ENCODE measurements at regions not wholly inside any gene's neighbourhood (a gene's known extent, or its start where the extent isn't known, plus 50 kb on each side); places are given as distances from the start of the nearest gene placed in this dataset.

GRCh38 chr6:8794420-8794819, 359.1 kb upstream of the SLC35B3 start:
- TF ChIP-seq, protein P1, sequence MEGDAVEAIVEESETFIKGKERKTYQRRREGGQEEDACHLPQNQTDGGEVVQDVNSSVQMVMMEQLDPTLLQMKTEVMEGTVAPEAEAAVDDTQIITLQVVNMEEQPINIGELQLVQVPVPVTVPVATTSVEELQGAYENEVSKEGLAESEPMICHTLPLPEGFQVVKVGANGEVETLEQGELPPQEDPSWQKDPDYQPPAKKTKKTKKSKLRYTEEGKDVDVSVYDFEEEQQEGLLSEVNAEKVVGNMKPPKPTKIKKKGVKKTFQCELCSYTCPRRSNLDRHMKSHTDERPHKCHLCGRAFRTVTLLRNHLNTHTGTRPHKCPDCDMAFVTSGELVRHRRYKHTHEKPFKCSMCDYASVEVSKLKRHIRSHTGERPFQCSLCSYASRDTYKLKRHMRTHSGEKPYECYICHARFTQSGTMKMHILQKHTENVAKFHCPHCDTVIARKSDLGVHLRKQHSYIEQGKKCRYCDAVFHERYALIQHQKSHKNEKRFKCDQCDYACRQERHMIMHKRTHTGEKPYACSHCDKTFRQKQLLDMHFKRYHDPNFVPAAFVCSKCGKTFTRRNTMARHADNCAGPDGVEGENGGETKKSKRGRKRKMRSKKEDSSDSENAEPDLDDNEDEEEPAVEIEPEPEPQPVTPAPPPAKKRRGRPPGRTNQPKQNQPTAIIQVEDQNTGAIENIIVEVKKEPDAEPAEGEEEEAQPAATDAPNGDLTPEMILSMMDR (IDR thresholded peaks at IDR 0.05; ENCODE audit: low read depth, low read length, missing control alignments), result no peak

DNA sequence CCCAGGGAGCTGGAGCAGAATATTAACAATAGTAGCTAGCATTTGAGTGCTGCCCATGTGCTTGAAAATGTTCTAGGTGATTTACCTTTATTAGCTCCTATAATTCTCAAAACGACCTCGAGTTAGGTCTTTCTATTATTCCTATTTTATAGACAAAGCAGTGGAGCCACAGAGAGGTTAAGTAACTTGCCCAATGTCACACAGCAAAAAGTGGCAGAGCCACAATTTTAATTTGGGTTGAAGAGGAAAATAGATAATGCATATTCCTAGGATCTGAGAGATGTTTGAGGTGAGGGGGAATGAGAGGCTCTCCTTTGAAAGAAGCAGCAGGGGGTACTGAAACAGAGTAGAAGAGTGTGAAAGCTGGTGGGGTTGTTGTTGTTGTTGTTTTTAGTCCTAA, 354.5 kb upstream of the SLC35B3 start:
- TF ChIP-seq, protein P1 (IDR thresholded peaks at IDR 0.05; ENCODE audit: low read depth, low read length, missing control alignments), result no peak
- no peak overlapping the region for H3K4me3 ChIP-seq (replicated peaks; ENCODE audit: low read depth, low read length)
- DNase-seq (ENCODE audit: extremely low read depth, low read depth), result no peak

More at GRCh38 chr6:8794420-8794819, 359.1 kb upstream of the SLC35B3 start:
- no peak overlapping the region for H3K4me3 ChIP-seq (replicated peaks; ENCODE audit: low read depth, low read length)
- DNase-seq (ENCODE audit: extremely low read depth, low read depth), result no peak

DNA sequence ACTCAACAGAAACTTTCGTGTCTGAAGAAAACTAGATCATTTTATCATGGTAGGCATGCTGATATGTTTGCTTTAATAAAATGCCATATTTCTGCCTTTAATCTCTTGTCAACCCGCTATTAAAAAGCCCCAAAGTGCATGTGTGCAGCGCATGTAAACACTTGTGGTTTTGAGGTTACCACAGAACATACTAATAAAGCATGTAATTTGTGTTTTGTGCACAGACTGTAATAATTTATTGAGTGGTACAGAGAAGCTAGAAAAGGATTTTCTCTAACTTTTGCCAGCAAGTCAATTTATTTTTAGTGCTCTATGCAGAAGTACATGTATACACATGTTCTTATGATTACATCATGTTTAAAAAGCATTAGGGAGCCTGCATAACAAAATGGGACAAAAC, 349.9 kb upstream of the SLC35B3 start:
- no peak overlapping the region for H3K4me3 ChIP-seq (replicated peaks; ENCODE audit: low read depth, low read length)
- TF ChIP-seq, protein P1 (IDR thresholded peaks at IDR 0.05; ENCODE audit: low read depth, low read length, missing control alignments), result no peak
- no peak for DNase-seq (ENCODE audit: extremely low read depth, low read depth)

- no peak for DNase-seq (ENCODE audit: extremely low read depth, low read depth)
- TF ChIP-seq, protein P1 (IDR thresholded peaks at IDR 0.05; ENCODE audit: low read depth, low read length, missing control alignments), result no peak
Measured at GRCh38 chr6:8783191-8783590, 347.8 kb upstream of the SLC35B3 start.

GRCh38 chr6:8780653-8781052, 345.3 kb upstream of the SLC35B3 start:
- no peak for DNase-seq (ENCODE audit: extremely low read depth, low read depth)
- no peak overlapping the region for H3K4me3 ChIP-seq (replicated peaks; ENCODE audit: low read depth, low read length)
- TF ChIP-seq, protein P1 (IDR thresholded peaks at IDR 0.05; ENCODE audit: low read depth, low read length, missing control alignments), result no peak

More at GRCh38 chr6:8783191-8783590, 347.8 kb upstream of the SLC35B3 start:
- H3K4me3 ChIP-seq (replicated peaks; ENCODE audit: low read depth, low read length), result no peak overlapping the region

DNA sequence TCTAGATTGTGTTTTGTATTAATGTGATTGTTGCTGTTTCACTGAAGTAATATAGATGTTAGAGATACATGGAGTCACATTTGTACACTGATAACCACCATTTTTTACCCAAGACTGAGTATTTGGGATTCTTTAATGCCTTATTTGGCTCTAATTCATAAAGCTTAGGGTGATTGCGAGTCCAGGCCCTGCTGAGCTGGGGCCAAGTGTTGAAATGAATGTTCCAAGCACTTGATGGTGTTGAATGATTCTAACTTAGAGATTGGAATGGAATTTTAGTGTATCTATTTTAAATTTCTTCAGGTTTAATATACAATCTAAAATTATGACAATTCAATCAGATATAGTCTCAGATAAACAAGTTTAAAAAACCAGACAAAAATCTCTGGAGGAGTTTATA, 329.4 kb upstream of the SLC35B3 start:
- no peak for DNase-seq (ENCODE audit: extremely low read depth, low read depth)
- TF ChIP-seq, protein P1 (IDR thresholded peaks at IDR 0.05; ENCODE audit: low read depth, low read length, missing control alignments), result no peak
- H3K4me3 ChIP-seq (replicated peaks; ENCODE audit: low read depth, low read length), result no peak overlapping the region

DNA sequence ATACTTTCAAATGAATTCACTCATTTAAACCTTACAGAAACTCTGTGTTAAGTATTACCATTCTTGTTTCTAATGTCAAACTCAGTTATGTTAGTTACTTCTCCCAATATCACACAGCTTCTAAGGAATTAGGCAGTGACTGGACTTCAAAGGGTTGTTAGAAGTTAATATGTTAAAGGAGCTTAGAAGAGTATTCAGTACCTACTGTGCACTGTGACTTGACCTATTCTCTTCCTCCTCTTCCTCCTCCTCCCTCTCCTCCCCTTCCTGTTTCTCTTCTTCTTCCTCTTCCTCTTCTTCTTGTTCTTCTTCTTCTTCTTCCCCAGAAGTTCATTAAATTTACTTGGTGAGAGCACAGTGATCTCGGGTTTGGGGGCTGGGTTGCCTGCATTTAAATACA, 325.6 kb upstream of the SLC35B3 start:
- DNase-seq (ENCODE audit: extremely low read depth, low read depth), result no peak
- no peak overlapping the region for H3K4me3 ChIP-seq (replicated peaks; ENCODE audit: low read depth, low read length)
- TF ChIP-seq, protein P1 (IDR thresholded peaks at IDR 0.05; ENCODE audit: low read depth, low read length, missing control alignments), result no peak
